HG03064 (cell line): ENCODE measurements at regions not wholly inside any gene's neighbourhood (a gene's known extent, or its start where the extent isn't known, plus 50 kb on each side); places are given as distances from the start of the nearest gene placed in this dataset.

Source experiments
- ATAC-seq: cut with Tn5 transposase; IDR thresholded peaks from one replicate; pipeline ENCODE4 v1.9.1; 2021; ENCODE audit warnings: low read depth; ENCODE audit not compliant: unreplicated experiment

DNA sequence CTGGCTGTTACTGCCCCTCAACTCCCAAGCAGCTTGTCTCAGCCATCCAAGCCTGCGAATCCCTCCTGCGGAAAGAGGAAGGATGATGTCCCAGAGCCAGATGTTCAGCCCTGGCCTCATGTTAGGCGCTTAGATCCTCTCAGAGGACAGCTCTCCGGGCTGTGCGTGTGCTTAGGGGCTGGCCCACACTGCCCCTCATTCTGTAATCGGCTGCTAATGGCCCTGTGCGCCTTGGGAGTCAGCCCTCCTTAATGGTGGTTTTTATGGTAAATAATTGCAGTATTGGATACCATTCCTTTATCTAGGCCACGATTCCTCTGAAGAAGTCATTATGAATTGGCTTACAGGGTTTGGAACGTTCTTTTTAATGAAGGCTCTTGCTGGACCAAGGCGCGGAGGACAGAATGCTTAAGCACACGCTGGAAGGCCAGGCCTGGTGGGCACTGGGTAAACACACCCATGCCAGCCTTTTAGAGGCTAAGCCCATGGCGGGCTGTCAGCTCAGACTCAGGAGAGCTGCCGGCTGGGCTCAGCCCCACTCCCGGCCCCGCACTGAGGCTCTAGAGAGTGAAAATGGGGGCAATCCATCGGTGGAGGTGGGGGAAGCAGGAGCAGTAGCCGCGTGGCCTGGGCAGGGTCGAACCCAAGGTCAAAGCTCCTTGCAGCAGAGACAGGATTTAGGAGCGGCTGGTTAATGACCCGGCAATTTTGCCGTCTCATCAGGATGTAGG, 1157.5 kb downstream of the BRD1 start:
- no peak for ATAC-seq

DNA sequence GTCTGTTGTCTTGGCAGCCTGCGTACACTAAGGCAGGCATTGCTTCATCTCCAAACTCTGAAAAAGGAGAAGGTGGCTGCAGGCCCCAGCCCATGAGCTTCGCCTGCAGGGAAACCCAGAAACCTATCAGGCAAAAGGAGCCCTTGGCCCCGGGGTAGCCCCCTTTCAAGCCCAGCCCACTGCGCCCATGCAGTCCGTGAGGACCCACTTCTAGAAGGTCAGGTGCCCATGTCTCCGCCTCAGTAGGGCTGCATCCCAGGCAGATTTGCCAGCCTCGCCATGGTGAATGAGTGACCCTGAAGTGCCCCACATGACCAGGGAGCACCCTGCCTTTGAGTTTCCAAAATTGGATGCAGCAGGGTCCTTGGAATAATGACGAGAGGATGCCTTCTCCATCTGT, 1158.4 kb downstream of the BRD1 start:
- no peak for ATAC-seq

GRCh38 chr22:48667289-48667688, 1160.4 kb downstream of the BRD1 start:
- no peak for ATAC-seq

DNA sequence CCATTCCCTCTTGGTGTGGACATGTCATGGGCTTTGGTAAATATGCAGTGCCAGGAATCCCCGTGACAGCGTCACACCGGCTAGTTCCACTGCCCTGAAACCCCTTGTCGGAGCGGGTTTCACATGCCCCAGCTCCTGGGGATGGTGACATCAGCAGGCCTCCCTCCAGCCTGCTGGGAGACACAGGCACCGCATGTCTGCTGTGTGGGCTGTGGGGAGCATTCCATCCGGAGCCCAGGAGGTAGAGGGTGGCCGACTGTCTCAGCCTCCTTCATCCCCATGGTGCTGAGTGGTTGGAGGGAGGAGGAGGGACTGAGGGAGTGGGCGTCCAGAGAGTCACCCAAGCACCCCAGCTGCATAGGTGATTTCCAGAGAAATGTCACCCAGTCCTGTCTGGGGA, 1161.1 kb downstream of the BRD1 start:
- no peak for ATAC-seq

GRCh38 chr22:48665311-48665995, 1162.2 kb downstream of the BRD1 start:
- no peak for ATAC-seq

- no peak for ATAC-seq
Measured at GRCh38 chr22:48664586-48664985, 1163.1 kb downstream of the BRD1 start.

DNA sequence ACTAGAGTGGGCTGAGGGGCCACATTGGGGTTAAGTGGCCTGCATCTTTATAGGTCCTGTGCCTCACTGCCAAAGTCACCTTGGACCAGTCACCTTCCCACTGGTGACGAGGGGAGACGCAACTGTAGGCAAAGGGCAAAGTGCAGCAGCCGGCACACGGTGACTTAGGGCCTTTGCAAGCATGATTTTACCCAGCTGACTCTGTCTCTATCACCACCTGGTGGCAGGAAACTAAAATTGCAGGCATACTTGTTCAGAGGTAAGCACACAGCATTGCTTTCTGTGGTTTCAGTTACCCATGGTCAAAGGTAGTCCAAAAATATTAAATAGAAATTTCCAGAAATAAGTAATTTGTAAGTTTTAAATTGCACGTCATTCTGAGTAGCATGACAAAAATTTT, 1164.4 kb downstream of the BRD1 start:
- ATAC-seq = no peak

DNA sequence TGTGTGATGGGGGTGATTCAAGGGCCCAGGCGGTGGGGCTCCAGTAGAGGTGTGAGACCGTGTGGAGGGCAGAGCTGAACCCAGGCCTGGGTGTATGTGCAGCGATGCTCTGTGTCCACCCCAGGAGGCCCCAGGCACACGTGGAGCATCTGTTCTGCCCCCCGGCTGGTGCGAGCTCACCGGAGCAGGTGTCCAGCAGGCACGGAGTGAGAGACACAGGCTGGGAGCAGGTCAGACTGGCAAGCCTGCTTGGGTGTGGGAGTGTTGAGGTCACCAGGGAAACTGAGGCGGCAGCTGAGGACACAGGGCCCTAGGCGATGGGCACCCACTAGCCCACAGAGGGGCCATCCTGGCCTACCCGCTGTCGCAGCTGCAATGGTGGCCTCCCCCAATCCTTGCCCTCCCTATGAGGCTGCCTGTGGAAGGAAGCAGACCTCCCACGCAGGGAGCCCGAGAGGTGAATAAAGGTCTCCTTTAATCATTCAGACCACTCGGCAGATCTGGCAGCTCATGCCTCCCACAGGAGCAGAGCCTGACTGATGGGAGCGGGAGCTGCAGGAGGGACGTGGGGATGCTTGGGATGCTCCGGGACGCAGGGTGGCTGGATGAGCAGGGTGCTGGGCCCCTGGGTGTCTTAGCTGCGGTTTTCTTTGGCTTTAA, 1165.1 kb downstream of the BRD1 start:
- ATAC-seq = no peak

GRCh38 chr22:48661984-48662383, 1165.7 kb downstream of the BRD1 start:
- ATAC-seq = no peak

DNA sequence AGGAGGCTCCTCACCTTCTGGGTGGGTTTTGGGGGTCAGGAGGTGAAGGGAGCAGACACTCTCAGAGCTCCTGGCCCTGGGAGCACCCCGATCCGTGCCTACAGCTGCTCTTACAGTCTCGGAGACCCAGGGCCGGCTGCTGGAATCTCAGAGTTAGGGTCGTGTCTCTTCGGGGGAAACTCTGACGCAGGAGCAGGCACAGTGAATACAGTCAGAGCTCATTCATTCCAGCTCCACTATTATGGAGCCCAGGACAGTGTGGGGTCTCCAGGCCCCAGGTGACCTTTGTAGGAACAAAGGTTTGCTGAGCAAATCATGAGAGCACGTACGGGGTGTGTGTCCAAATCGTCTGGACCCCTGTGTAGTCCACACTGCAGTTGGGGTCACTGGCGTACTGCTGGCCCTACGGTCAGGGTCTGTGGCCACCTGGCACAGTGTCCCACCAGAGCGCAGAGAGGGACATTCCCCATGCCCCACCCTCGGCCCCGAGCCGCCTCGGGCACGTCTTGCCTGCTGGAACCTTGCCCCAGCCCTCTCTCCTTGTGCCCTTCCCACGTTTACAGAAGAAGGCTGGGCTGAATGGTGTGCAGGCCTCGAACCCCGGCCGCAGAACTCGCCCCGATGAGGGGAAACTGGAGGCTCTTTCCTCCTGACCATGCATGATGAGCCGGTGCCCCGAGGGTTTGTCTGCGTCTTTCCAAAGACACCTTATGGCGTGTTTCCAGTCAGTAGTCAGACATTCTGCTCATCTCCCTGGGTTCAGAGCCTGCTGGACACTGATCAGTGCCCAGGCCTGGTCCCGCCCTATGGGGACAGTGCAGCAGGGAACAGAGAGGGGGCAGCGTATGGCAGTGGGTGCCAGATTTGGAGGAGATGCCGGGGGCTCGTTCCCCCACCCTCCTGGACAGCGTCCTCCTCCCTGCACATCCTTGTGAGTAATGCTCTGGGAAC, 1166.6 kb downstream of the BRD1 start:
- ATAC-seq = no peak

- ATAC-seq = no peak
Measured at GRCh38 chr22:48660104-48660789, 1167.4 kb downstream of the BRD1 start.

DNA sequence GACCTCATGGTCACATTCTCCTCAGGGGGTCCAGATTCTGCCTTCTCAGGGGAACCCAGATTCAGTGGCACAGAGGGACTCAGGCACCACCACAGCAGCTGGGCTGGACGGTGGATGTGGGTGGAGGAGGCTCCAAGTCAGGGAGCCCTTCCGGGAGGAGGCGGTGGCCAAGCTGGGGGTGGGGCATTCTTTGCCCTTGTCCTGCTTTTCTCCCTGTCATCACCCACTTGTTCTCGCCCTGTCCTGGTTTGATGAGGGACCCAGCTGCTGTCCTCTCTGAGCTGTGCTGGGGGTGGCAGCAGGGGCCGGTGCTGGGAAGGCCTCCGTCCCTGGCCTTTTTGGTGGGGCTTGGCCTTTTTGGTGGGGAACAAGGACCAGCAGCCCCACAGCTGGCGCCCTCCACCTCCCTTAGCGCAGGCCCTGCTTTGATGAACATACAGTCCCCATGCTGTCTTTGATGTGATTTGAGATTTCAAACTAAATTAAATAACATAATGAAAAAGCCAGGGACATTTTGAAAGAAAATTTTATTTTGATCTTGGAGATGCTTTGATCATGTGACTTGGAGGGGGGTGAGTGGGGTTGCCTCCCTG, 1168.2 kb downstream of the BRD1 start:
- ATAC-seq = no peak

GRCh38 chr22:48658871-48659270, 1168.8 kb downstream of the BRD1 start:
- no peak for ATAC-seq

- ATAC-seq = no peak
Measured at GRCh38 chr22:48658246-48658645, 1169.4 kb downstream of the BRD1 start.

- no peak for ATAC-seq
Measured at GRCh38 chr22:48654492-48654891, 1173.2 kb downstream of the BRD1 start.

DNA sequence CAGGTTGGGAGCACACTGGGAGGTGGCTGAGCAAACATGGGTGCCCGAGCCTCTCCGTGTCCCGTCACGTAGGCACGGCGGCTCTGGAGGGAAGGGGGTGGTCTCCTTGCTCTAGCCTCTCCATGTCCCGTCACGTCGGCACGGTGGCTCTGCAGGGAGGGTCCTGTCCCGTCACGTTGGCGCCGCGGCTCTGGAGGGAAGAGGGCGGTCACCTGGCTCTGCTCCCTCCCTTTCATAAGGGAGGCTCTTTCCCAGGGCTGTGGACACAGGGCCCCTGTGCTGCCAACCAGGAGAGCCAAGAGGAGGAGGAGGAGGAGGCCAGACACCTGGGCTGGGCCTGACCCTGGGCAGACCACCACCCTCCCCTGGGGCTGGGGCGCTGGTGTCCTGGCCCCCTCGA, 1173.7 kb downstream of the BRD1 start:
- no peak for ATAC-seq

GRCh38 chr22:48653306-48653705, 1174.4 kb downstream of the BRD1 start:
- ATAC-seq = no peak

DNA sequence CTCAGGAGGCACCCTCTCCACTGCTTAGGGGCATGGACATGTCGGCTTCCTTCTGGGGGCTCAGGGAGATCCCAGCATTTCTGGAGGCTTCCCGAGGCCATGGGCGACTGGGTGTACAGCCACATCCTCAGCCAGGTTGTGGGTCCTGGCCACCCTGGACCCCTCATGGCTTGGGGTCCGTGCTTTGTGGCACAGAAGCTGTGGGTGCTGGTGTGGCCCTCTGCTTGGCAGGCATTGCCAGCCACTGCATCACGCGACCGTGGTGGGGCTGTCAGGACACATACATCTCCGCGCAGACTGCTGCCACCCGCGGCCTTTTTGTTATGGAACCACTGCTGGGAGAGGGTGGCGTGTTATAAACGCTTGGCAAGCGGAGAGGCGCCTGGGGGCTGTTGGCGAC, 1174.9 kb downstream of the BRD1 start:
- ATAC-seq = no peak

- ATAC-seq = no peak
Measured at GRCh38 chr22:48651981-48652538, 1175.6 kb downstream of the BRD1 start.
